GM23338 (cell line): ENCODE measurements at regions not wholly inside any gene's neighbourhood (a gene's known extent, or its start where the extent isn't known, plus 50 kb on each side); places are given as distances from the start of the nearest gene placed in this dataset.

ENCODE experiments used
- CREB1 ChIP-seq: fragments of 250-450 bp; sonication (Bioruptor Pico); IDR thresholded peaks from 2 replicates; pipeline ENCODE4 v1.5.0; 2020; ENCODE audit warnings: low read depth, mild to moderate bottlenecking, moderate library complexity
- EZH2 ChIP-seq: fragments of 200-600 bp; sonication (generic); IDR thresholded peaks from one replicate; pipeline ENCODE4 v1.8.0; 2017; ENCODE audit warnings: antibody characterized with exemption, mild to moderate bottlenecking, low read depth; ENCODE audit not compliant: unreplicated experiment
- EZH2phosphoT487 ChIP-seq: fragments of 200-600 bp; sonication (generic); IDR thresholded peaks from one replicate; pipeline ENCODE4 v1.8.1; 2018; ENCODE audit warnings: antibody characterized with exemption; ENCODE audit not compliant: unreplicated experiment
- JUNB ChIP-seq: IDR thresholded peaks from one replicate; pipeline ENCODE4 v1.6.1; 2016; ENCODE audit warnings: antibody characterized with exemption; ENCODE audit not compliant: unreplicated experiment
- POLR2AphosphoS5 ChIP-seq: IDR thresholded peaks from 2 replicates; pipeline ENCODE4 v1.6.1; 2016; ENCODE audit warnings: antibody characterized with exemption, low read depth
- REST ChIP-seq: IDR thresholded peaks from one replicate; pipeline ENCODE4 v1.6.1; 2018; ENCODE audit warnings: antibody characterized with exemption; ENCODE audit not compliant: unreplicated experiment
- TF ChIP-seq, protein P1 (sequence below), 2 experiments: fragments of 200-600 bp in 1 of 2; sonication (generic) in 1 of 2; conservative IDR thresholded peaks; 2 replicates each; pipeline versions ENCODE4 v1.5.1 to v1.6.1; 2016 to 2017; ENCODE audit warnings: antibody characterized with exemption in 2 of 2, low read depth in 2 of 2, mild to moderate bottlenecking in 2 of 2, moderate library complexity in 1 of 2
- TF ChIP-seq, protein P2 (sequence below): fragments of 250-450 bp; sonication (Bioruptor Pico); IDR thresholded peaks from 2 replicates; pipeline ENCODE4 v1.5.0; 2020; ENCODE audit warnings: mild to moderate bottlenecking, moderate library complexity
- TF ChIP-seq, protein P3 (sequence below): IDR thresholded peaks from 2 replicates; pipeline ENCODE4 v1.6.1; 2016; ENCODE audit warnings: antibody characterized with exemption

GRCh38 chr4:41839916-41840854 is 91.7 kb upstream of the PHOX2B start:
- TF ChIP-seq, protein P1, sequence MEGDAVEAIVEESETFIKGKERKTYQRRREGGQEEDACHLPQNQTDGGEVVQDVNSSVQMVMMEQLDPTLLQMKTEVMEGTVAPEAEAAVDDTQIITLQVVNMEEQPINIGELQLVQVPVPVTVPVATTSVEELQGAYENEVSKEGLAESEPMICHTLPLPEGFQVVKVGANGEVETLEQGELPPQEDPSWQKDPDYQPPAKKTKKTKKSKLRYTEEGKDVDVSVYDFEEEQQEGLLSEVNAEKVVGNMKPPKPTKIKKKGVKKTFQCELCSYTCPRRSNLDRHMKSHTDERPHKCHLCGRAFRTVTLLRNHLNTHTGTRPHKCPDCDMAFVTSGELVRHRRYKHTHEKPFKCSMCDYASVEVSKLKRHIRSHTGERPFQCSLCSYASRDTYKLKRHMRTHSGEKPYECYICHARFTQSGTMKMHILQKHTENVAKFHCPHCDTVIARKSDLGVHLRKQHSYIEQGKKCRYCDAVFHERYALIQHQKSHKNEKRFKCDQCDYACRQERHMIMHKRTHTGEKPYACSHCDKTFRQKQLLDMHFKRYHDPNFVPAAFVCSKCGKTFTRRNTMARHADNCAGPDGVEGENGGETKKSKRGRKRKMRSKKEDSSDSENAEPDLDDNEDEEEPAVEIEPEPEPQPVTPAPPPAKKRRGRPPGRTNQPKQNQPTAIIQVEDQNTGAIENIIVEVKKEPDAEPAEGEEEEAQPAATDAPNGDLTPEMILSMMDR (conservative IDR thresholded peaks at IDR 0.05; ENCODE audit: low read depth in 2 of 2), result no peak
- TF ChIP-seq POLR2AphosphoS5 (no peak), EZH2 (no peak), REST (no peak), EZH2phosphoT487 (no peak), JUNB (no peak), CREB1 (CRISPR knock-in tag) (no peak)
- TF ChIP-seq, protein P2, sequence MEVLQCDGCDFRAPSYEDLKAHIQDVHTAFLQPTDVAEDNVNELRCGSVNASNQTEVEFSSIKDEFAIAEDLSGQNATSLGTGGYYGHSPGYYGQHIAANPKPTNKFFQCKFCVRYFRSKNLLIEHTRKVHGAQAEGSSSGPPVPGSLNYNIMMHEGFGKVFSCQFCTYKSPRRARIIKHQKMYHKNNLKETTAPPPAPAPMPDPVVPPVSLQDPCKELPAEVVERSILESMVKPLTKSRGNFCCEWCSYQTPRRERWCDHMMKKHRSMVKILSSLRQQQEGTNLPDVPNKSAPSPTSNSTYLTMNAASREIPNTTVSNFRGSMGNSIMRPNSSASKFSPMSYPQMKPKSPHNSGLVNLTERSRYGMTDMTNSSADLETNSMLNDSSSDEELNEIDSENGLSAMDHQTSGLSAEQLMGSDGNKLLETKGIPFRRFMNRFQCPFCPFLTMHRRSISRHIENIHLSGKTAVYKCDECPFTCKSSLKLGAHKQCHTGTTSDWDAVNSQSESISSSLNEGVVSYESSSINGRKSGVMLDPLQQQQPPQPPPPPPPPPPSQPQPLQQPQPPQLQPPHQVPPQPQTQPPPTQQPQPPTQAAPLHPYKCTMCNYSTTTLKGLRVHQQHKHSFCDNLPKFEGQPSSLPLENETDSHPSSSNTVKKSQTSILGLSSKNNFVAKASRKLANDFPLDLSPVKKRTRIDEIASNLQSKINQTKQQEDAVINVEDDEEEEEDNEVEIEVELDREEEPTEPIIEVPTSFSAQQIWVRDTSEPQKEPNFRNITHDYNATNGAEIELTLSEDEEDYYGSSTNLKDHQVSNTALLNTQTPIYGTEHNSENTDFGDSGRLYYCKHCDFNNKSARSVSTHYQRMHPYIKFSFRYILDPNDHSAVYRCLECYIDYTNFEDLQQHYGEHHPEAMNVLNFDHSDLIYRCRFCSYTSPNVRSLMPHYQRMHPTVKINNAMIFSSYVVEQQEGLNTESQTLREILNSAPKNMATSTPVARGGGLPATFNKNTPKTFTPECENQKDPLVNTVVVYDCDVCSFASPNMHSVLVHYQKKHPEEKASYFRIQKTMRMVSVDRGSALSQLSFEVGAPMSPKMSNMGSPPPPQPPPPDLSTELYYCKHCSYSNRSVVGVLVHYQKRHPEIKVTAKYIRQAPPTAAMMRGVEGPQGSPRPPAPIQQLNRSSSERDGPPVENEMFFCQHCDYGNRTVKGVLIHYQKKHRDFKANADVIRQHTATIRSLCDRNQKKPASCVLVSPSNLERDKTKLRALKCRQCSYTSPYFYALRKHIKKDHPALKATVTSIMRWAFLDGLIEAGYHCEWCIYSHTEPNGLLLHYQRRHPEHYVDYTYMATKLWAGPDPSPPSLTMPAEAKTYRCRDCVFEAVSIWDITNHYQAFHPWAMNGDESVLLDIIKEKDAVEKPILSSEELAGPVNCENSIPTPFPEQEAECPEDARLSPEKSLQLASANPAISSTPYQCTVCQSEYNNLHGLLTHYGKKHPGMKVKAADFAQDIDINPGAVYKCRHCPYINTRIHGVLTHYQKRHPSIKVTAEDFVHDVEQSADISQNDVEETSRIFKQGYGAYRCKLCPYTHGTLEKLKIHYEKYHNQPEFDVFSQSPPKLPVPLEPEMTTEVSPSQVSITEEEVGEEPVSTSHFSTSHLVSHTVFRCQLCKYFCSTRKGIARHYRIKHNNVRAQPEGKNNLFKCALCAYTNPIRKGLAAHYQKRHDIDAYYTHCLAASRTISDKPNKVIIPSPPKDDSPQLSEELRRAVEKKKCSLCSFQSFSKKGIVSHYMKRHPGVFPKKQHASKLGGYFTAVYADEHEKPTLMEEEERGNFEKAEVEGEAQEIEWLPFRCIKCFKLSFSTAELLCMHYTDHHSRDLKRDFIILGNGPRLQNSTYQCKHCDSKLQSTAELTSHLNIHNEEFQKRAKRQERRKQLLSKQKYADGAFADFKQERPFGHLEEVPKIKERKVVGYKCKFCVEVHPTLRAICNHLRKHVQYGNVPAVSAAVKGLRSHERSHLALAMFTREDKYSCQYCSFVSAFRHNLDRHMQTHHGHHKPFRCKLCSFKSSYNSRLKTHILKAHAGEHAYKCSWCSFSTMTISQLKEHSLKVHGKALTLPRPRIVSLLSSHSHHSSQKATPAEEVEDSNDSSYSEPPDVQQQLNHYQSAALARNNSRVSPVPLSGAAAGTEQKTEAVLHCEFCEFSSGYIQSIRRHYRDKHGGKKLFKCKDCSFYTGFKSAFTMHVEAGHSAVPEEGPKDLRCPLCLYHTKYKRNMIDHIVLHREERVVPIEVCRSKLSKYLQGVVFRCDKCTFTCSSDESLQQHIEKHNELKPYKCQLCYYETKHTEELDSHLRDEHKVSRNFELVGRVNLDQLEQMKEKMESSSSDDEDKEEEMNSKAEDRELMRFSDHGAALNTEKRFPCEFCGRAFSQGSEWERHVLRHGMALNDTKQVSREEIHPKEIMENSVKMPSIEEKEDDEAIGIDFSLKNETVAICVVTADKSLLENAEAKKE (CRISPR knock-in tag), result no peak
- TF ChIP-seq, protein P3, sequence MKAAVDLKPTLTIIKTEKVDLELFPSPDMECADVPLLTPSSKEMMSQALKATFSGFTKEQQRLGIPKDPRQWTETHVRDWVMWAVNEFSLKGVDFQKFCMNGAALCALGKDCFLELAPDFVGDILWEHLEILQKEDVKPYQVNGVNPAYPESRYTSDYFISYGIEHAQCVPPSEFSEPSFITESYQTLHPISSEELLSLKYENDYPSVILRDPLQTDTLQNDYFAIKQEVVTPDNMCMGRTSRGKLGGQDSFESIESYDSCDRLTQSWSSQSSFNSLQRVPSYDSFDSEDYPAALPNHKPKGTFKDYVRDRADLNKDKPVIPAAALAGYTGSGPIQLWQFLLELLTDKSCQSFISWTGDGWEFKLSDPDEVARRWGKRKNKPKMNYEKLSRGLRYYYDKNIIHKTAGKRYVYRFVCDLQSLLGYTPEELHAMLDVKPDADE, result no peak
